ENCODE measurements at regions not wholly inside any gene's neighbourhood (a gene's known extent, or its start where the extent isn't known, plus 50 kb on each side); places are given as distances from the start of the nearest gene placed in this dataset.
"Not testable (repeated sequence)": the region's sequence is repeated elsewhere in the genome, so short reads cannot be mapped to it uniquely, and the experiment has no call there.

DNA sequence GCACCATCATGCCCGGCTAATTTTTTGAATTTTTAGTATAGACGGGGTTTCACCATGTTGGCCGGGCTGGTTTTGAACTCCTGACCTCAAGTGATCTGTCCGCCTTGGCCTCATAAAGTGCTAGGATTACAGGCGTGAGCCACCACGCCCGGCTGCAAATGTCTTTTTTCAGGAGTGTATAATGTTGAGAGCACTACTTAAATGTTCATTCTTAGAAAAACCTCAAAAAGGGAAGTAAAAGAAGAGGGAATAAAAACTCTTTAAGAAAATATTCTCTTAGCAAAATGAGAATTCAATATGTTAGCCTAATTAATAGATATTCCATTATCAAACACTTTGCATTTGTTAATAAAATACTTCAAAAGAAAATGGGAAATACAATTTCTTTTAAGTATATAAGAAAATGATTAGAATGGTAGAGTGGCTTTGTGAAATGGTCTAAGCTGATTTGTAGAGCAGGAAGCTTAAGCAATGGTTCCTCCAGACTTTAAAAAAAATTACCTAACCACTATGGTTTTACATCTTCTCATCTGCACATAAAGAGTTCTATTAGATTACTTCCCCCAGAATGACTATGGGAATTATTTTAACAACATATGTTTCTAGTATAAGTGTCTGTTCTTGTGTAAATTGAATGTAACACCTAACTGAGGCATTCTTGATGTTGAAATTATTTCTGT is 226.7 kb upstream of the ALCAM start:
- no peak for ATAC-seq

DNA sequence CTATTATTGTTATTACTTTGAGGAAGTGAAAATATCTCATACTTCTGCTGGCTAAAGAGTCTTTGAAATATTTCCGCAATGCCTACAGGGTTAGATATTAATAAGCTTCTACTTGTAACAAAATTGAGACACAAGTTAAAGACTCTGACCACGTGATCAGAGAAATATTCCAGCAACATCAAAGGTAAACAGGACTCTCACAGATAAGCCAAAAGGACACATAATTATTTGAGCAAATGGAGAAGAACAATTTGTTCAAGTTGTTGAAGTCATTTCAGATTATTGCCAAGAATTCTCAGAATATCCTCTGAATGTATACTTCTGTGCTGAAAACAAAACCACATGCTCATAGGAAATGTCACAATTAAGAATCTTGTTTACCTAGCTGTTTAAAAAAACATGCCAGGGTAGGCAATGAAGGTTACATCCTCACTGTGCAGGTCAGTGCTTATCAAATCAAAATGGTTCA is 225.8 kb upstream of the ALCAM start:
- DNase-seq, result no peak
- Histone ChIP-seq H3K36me3 (ENCODE audit: insufficient read depth in 1 of 2, low read depth in 1 of 2) (no peaks in the 10 kb centered on the region), H3K27me3 (ENCODE audit: insufficient read depth in 3 of 3, low read length in 2 of 3) (no peaks in the 10 kb centered on the region), H3K4me3 (no peak overlapping the region), H3K9me3 (no peaks in the 10 kb centered on the region), H3K4me1 (no peaks in the 10 kb centered on the region), H3K27ac (no peak overlapping the region)
- intact Hi-C loops (cut with DNase I), result no loop called here
- ATAC-seq, result no peak
- TF ChIP-seq, protein P1, sequence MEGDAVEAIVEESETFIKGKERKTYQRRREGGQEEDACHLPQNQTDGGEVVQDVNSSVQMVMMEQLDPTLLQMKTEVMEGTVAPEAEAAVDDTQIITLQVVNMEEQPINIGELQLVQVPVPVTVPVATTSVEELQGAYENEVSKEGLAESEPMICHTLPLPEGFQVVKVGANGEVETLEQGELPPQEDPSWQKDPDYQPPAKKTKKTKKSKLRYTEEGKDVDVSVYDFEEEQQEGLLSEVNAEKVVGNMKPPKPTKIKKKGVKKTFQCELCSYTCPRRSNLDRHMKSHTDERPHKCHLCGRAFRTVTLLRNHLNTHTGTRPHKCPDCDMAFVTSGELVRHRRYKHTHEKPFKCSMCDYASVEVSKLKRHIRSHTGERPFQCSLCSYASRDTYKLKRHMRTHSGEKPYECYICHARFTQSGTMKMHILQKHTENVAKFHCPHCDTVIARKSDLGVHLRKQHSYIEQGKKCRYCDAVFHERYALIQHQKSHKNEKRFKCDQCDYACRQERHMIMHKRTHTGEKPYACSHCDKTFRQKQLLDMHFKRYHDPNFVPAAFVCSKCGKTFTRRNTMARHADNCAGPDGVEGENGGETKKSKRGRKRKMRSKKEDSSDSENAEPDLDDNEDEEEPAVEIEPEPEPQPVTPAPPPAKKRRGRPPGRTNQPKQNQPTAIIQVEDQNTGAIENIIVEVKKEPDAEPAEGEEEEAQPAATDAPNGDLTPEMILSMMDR (IDR thresholded peaks at IDR 0.05), result no peak
- 57 to 69% (median 62%) methylated on average over 2 of the region's 2 CpGs for WGBS, 3 donors

More for the DNA sequence above, 226.7 kb upstream of the ALCAM start:
- no peaks in the 10 kb centered on the region for H3K4me1 ChIP-seq
- H3K36me3 ChIP-seq (ENCODE audit: insufficient read depth in 1 of 2, low read depth in 1 of 2), result no peaks in the 10 kb centered on the region
- intact Hi-C loops (cut with DNase I), result no loop called here
- no peak overlapping the region for H3K27ac ChIP-seq
- H3K9me3 ChIP-seq, result no peaks in the 10 kb centered on the region
- 83 to 90% (median 90%) methylated on average over 7 of the region's 7 CpGs for WGBS, 3 donors
- TF ChIP-seq, protein P1 (IDR thresholded peaks at IDR 0.05), result no peak
- DNase-seq, result peak in 1 of 2 donors; percentile 10
- H3K4me3 ChIP-seq, result no peak overlapping the region
- no peaks in the 10 kb centered on the region for H3K27me3 ChIP-seq (ENCODE audit: insufficient read depth in 3 of 3, low read length in 2 of 3)

DNA sequence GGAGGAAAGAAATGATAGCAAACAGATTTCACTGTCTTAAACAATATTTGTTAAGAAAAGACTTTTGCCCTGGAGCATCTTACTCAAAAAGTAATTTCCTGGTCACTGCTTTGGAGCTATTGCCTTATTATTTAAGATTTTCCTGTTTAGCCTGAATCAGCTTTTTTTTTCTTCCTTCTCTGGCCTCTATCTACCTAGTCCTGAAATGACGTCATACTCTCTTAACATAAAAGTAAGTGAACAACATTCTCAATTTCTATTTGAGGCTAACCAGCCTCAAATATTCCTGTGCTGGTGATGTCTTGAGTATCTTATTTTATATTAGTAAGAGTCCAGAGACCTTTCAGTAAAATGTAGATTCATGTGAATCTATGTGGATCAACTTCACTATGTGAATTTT is 221.9 kb upstream of the ALCAM start:
- intact Hi-C loops (cut with DNase I), result no loop called here
- TF ChIP-seq, protein P1 (IDR thresholded peaks at IDR 0.05), result no peak
- DNase-seq (no peak), ATAC-seq (no peak)
- Histone ChIP-seq H3K4me1 (no peaks in the 10 kb centered on the region), H3K27me3 (ENCODE audit: insufficient read depth in 3 of 3, low read length in 2 of 3) (no peaks in the 10 kb centered on the region), H3K9me3 (no peaks in the 10 kb centered on the region), H3K27ac (no peak overlapping the region), H3K4me3 (no peak overlapping the region), H3K36me3 (ENCODE audit: insufficient read depth in 1 of 2, low read depth in 1 of 2) (no peaks in the 10 kb centered on the region)
- 59 to 62% (median 59%) methylated on average over 1 of the region's 1 CpG for WGBS, 3 donors

DNA sequence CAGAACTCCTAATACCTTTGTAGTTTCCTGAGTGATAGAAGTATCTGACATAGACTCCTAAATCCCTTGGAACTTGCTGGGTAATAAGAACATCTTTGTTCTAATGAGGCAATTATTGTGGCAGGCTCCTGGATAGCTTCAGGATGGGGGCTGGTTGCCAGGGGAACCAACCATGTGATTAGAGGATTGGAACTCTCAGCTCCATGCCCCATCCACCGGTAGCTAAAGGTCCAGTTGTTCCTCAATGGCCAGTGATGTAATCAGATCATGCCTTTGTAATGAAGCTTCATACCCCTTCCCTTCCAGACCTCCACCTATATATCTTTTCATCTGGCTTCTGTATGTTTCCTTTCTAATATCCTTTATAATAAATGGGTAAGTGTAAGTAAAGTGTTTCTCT is 221.2 kb upstream of the ALCAM start:
- no peak overlapping the region for H3K4me3 ChIP-seq
- no peaks in the 10 kb centered on the region for H3K9me3 ChIP-seq
- TF ChIP-seq, protein P1 (IDR thresholded peaks at IDR 0.05), result no peak
- H3K27me3 ChIP-seq (ENCODE audit: insufficient read depth in 3 of 3, low read length in 2 of 3), result no peaks in the 10 kb centered on the region
- intact Hi-C loops (cut with DNase I), result no loop called here
- H3K27ac ChIP-seq, result no peak overlapping the region
- 12 to 35% (median 13%) methylated on average over 1 of the region's 1 CpG for WGBS, 3 donors
- no peaks in the 10 kb centered on the region for H3K36me3 ChIP-seq (ENCODE audit: insufficient read depth in 1 of 2, low read depth in 1 of 2)
- no peaks in the 10 kb centered on the region for H3K4me1 ChIP-seq
- no peak for DNase-seq
- ATAC-seq, result no peak

DNA sequence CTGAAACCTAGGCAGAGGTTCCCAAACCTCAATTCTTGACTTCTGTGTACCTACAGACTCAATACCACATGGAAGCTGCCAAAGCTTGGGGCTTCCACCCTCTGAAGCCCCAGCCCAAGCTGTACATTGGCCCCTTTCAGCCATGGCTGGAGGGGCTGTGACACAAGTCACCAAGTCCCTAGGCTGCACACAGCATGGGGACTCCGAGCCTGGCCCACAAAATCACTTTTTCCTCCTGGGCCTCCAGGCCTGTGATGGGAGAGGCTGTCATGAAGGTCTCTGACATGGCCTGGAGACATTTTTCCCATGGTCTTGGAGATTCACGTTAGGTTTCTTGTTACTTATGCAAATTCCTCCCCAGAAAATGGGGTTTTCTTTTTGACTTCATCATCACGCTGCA is 217.5 kb upstream of the ALCAM start:
- ATAC-seq; H3K4me1 ChIP-seq; DNase-seq; H3K9me3 ChIP-seq; intact Hi-C loops (cut with DNase I); H3K36me3 ChIP-seq (ENCODE audit: insufficient read depth in 1 of 2, low read depth in 1 of 2); H3K4me3 ChIP-seq; H3K27ac ChIP-seq; H3K27me3 ChIP-seq (ENCODE audit: insufficient read depth in 3 of 3, low read length in 2 of 3): not testable (repeated sequence)
- 85 to 92% (median 88%) methylated on average over 3 of the region's 3 CpGs for WGBS, 3 donors

All from psoas muscle (tissue), 7 donors.